A673 (cell line): ENCODE measurements at regions not wholly inside any gene's neighbourhood (a gene's known extent, or its start where the extent isn't known, plus 50 kb on each side); places are given as distances from the start of the nearest gene placed in this dataset.

ENCODE experiments used
- BruUV-seq: library from RNA; stranded (reverse); fragments of 400-500 nt; replicated peaks from 2 replicates; lab custom pipeline; 2021; lab: Mats Ljungman, UMichigan
- CTCF ChIA-PET: fragments of 300-600 bp; sonication (Branson Sonifier 250); formaldehyde crosslinking; loops from one replicate; lab custom pipeline; 2022; ENCODE audit warnings: antibody characterized with exemption; lab: Charles Lee
- POLR2A ChIA-PET: fragments of 300-600 bp; sonication (Branson Sonifier 250); formaldehyde crosslinking; loops from one replicate; lab custom pipeline; 2022; ENCODE audit warnings: antibody characterized with exemption; ENCODE audit not compliant: low non-redundant PET; lab: Charles Lee
- DNase-seq: peaks from one replicate; pipeline ENCODE4 v3.0.0-alpha.2; 2015; ENCODE audit warnings: low spot score
- H3K27ac ChIP-seq: fragments of 200-600 bp; sonication (generic); 2 replicates; pipeline ENCODE4 v1.5.1; 2016; ENCODE audit warnings: mixed run types, low read depth, mild to moderate bottlenecking, mixed read lengths, antibody characterized with exemption, low read length; ENCODE audit not compliant: poor library complexity, severe bottlenecking
- H3K27me3 ChIP-seq: fragments of 200-600 bp; sonication (generic); replicated peaks from 2 replicates; pipeline ENCODE4 v1.6.1; 2017; ENCODE audit warnings: mixed run types, low read depth, mild to moderate bottlenecking, mixed read lengths, antibody characterized with exemption, low read length; ENCODE audit not compliant: insufficient read depth, poor library complexity
- H3K36me3 ChIP-seq: fragments of 200-600 bp; sonication (generic); 2 replicates; pipeline ENCODE4 v1.6.1; 2016; ENCODE audit warnings: mixed run types, mild to moderate bottlenecking, mixed read lengths, antibody characterized with exemption, low read length; ENCODE audit not compliant: insufficient read depth, poor library complexity, severe bottlenecking
- H3K4me1 ChIP-seq: fragments of 200-600 bp; sonication (generic); 2 replicates; pipeline ENCODE4 v1.6.1; 2017; ENCODE audit warnings: mixed run types, mild to moderate bottlenecking, mixed read lengths, antibody characterized with exemption, low read length; ENCODE audit not compliant: insufficient read depth, poor library complexity, severe bottlenecking
- H3K4me3 ChIP-seq: fragments of 200-600 bp; sonication (generic); 2 replicates; pipeline ENCODE4 v1.5.1; 2016; ENCODE audit warnings: low read depth, mixed run types, mild to moderate bottlenecking, mixed read lengths, low read length; ENCODE audit not compliant: poor library complexity, severe bottlenecking
- H3K9me3 ChIP-seq: fragments of 200-600 bp; sonication (generic); 2 replicates; pipeline ENCODE4 v1.6.1; 2016; ENCODE audit warnings: mixed run types, low read depth, mild to moderate bottlenecking, mixed read lengths, antibody characterized with exemption, low read length; ENCODE audit not compliant: poor library complexity, severe bottlenecking
- EZH2 ChIP-seq: fragments of 200-600 bp; sonication (generic); IDR thresholded peaks from 2 replicates; pipeline ENCODE4 v1.6.1; 2017; ENCODE audit warnings: borderline replicate concordance, low read depth, mild to moderate bottlenecking, mixed read lengths, antibody characterized with exemption, low read length; ENCODE audit not compliant: poor library complexity, severe bottlenecking
- intact Hi-C: fragments of 100-400 bp; cut with micrococcal nuclease; formaldehyde crosslinking; loops from one replicate; pipeline ENCODE4 v1.10.0; 2022; ENCODE audit not compliant: unreplicated experiment
- TF ChIP-seq, protein P1 (sequence below): fragments of 300-800, 200-600 bp; sonication (generic); conservative IDR thresholded peaks from 2 replicates; pipeline ENCODE4 v1.5.1; 2017; ENCODE audit warnings: low read depth, mild to moderate bottlenecking, antibody characterized with exemption, low read length, moderate library complexity, mixed read lengths

DNA sequence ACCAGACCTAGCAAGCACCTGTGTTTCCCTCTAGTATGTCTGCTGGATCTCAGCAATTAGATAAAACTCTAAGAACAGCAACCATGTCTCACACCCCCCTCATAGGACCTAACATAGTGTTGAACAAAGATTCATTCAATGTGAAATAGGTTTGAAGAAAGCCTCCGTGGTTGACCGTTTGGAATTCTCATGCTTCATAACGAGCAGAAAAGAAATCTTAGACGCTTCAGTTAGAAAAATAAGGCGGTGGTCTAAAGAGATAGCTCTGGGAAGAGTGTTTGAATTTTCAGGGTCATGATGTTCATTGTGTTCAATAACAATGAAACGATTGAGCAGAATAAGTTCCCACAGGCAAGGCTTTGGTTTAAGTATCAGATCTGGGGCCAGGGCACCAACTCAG is 332.9 kb downstream of the COG6 start:
- Histone ChIP-seq H3K27me3 (no peaks in the 10 kb centered on the region), H3K36me3 (no peaks in the 10 kb centered on the region), H3K9me3 (no peaks in the 10 kb centered on the region), H3K4me3 (no peak overlapping the region), H3K4me1 (no peaks in the 10 kb centered on the region), H3K27ac (no peak overlapping the region)
- no peak for TF ChIP-seq EZH2
- TF ChIP-seq, protein P1, sequence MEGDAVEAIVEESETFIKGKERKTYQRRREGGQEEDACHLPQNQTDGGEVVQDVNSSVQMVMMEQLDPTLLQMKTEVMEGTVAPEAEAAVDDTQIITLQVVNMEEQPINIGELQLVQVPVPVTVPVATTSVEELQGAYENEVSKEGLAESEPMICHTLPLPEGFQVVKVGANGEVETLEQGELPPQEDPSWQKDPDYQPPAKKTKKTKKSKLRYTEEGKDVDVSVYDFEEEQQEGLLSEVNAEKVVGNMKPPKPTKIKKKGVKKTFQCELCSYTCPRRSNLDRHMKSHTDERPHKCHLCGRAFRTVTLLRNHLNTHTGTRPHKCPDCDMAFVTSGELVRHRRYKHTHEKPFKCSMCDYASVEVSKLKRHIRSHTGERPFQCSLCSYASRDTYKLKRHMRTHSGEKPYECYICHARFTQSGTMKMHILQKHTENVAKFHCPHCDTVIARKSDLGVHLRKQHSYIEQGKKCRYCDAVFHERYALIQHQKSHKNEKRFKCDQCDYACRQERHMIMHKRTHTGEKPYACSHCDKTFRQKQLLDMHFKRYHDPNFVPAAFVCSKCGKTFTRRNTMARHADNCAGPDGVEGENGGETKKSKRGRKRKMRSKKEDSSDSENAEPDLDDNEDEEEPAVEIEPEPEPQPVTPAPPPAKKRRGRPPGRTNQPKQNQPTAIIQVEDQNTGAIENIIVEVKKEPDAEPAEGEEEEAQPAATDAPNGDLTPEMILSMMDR: no peak
- intact Hi-C loops: no loop called here
- CTCF ChIA-PET: no interaction called here
- DNase-seq: no peak
- POLR2A ChIA-PET: no interaction called here
- BruUV-seq: no TSS peak

DNA sequence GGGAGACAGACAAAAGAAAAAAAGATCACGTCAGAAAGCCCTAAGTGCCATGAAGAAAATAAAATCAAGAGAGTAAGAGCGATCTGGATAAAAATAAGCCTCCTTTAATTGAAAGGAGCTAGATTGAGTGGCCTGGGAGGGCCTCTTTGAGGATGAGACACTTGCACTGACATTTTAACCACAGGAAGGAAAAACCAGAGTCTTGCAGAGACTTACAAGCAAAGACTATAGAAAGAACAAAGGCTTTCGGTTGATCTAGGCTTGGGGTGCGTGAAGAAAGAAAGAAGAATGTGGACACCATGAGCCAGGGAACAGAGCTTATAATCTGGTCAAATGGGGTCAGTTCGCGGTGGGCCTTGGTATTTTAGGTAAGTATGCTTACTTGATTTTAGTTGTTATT is 342.7 kb downstream of the COG6 start:
- DNase-seq: no peak
- Histone ChIP-seq H3K27me3 (no peaks in the 10 kb centered on the region), H3K9me3 (no peaks in the 10 kb centered on the region), H3K36me3 (no peaks in the 10 kb centered on the region), H3K4me1 (no peaks in the 10 kb centered on the region), H3K27ac (no peak overlapping the region), H3K4me3 (no peak overlapping the region)
- ChIA-PET CTCF (no interaction called here), POLR2A (no interaction called here)
- no peak for TF ChIP-seq EZH2
- TF ChIP-seq, protein P1: no peak
- BruUV-seq: no TSS peak
- intact Hi-C loops: no loop called here

DNA sequence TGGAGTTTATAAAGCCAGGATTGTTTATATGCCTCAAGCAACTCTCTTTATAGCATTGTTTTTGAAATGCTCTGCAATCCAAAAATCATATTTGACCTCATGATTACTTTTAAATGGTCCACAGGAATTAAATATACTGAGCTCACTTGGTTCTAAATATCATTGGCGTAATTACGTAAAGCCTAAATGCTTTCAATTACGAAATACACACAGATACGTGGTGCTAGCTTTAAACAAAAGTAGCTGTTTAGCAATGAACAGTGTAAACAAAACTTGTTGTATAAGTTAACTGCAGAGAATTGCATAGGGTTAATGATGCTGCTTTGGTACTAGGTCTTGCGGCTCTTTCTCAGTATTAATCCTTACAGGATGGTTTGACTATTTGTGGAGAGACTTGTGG is 346.6 kb downstream of the COG6 start:
- H3K36me3 ChIP-seq: no peaks in the 10 kb centered on the region
- no peak overlapping the region for H3K27ac ChIP-seq
- POLR2A ChIA-PET: no interaction called here
- H3K27me3 ChIP-seq: no peaks in the 10 kb centered on the region
- no TSS peak for BruUV-seq
- no peak for DNase-seq
- TF ChIP-seq EZH2: no peak
- TF ChIP-seq, protein P1: no peak
- H3K4me1 ChIP-seq: no peaks in the 10 kb centered on the region
- H3K9me3 ChIP-seq: no peaks in the 10 kb centered on the region
- intact Hi-C loops: no loop called here
- CTCF ChIA-PET: no interaction called here
- H3K4me3 ChIP-seq: no peak overlapping the region
